ENCODE measurements at regions not wholly inside any gene's neighbourhood (a gene's known extent, or its start where the extent isn't known, plus 50 kb on each side); places are given as distances from the start of the nearest gene placed in this dataset.

- TF ChIP-seq CTCF (IDR thresholded peaks at IDR 0.05) (no peak), POLR2A (IDR thresholded peaks at IDR 0.05) (no peak), POLR2AphosphoS5 (IDR thresholded peaks at IDR 0.05) (no peak), EP300 (IDR thresholded peaks at IDR 0.05) (no peak)
Measured at GRCh38 chr9:104227108-104227507, 133.0 kb downstream of the SMC2 start.
